MM.1S (cell line): ENCODE measurements at regions not wholly inside any gene's neighbourhood (a gene's known extent, or its start where the extent isn't known, plus 50 kb on each side); places are given as distances from the start of the nearest gene placed in this dataset.

Experiments
- DNase-seq: peaks from one replicate; pipeline ENCODE4 v3.0.0-alpha.2; 2015
- H2AFZ ChIP-seq: fragments of 300-600 bp; sonication (generic); 2 replicates; pipeline ENCODE4 v1.6.0; 2016; ENCODE audit warnings: antibody characterized with exemption, low read length
- H3F3A ChIP-seq: fragments of 300-600 bp; sonication (generic); 2 replicates; pipeline ENCODE4 v1.6.1; 2016; ENCODE audit warnings: mild to moderate bottlenecking, antibody characterized with exemption, low read length, moderate library complexity, mixed read lengths; ENCODE audit not compliant: insufficient read depth
- H3K27ac ChIP-seq: fragments of 300-600 bp; sonication (generic); 2 replicates; pipeline ENCODE4 v1.5.1; 2016; ENCODE audit warnings: mild to moderate bottlenecking, low read length
- H3K27me3 ChIP-seq: fragments of 300-600 bp; sonication (generic); replicated peaks from 2 replicates; pipeline ENCODE4 v1.6.0; 2016; ENCODE audit warnings: low read length; ENCODE audit not compliant: insufficient read depth
- H3K36me3 ChIP-seq: fragments of 300-600 bp; sonication (generic); replicated peaks from 2 replicates; pipeline ENCODE4 v1.6.1; 2016; ENCODE audit warnings: mild to moderate bottlenecking, low read length, mixed read lengths; ENCODE audit not compliant: insufficient read depth
- H3K4me1 ChIP-seq: fragments of 300-600 bp; sonication (generic); 2 replicates; pipeline ENCODE4 v1.6.1; 2016; ENCODE audit warnings: low read length, mixed read lengths
- H3K4me2 ChIP-seq: fragments of 300-600 bp; sonication (generic); 2 replicates; pipeline ENCODE4 v1.6.0; 2016; ENCODE audit warnings: low read depth, low read length
- H3K4me3 ChIP-seq: fragments of 300-600 bp; sonication (generic); 2 replicates; pipeline ENCODE4 v1.5.1; 2016; ENCODE audit warnings: low read length, mixed read lengths
- H3K79me2 ChIP-seq: fragments of 300-600 bp; sonication (generic); 2 replicates; pipeline ENCODE4 v1.6.1; 2016; ENCODE audit warnings: mixed run types, low read length, mixed read lengths
- H3K9ac ChIP-seq: fragments of 300-600 bp; sonication (generic); 2 replicates; pipeline ENCODE4 v1.6.1; 2016; ENCODE audit warnings: low read length, mixed read lengths
- H3K9me2 ChIP-seq: fragments of 300-600 bp; sonication (generic); replicated peaks from 2 replicates; pipeline ENCODE4 v1.6.1; 2016; ENCODE audit warnings: mild to moderate bottlenecking, low read length, mixed read lengths; ENCODE audit not compliant: insufficient read depth
- H3K9me3 ChIP-seq: fragments of 300-600 bp; sonication (generic); replicated peaks from 2 replicates; pipeline ENCODE4 v1.6.1; 2016; ENCODE audit warnings: mild to moderate bottlenecking, low read length, mixed read lengths; ENCODE audit not compliant: insufficient read depth
- H4K20me1 ChIP-seq: fragments of 300-600 bp; sonication (generic); 2 replicates; pipeline ENCODE4 v1.6.1; 2016; ENCODE audit warnings: mild to moderate bottlenecking, low read length, moderate library complexity, mixed read lengths; ENCODE audit not compliant: insufficient read depth
- CTCF ChIP-seq: fragments of 300-600 bp; sonication (generic); IDR thresholded peaks from 2 replicates; pipeline ENCODE4 v1.5.1; 2016; ENCODE audit warnings: antibody characterized with exemption, low read length, mixed read lengths
- EZH2 ChIP-seq: fragments of 300-600 bp; sonication (generic); optimal IDR thresholded peaks from 2 replicates; pipeline ENCODE3; 2017; ENCODE audit warnings: low read depth, mild to moderate bottlenecking, antibody characterized with exemption, low read length, mixed read lengths
- EZH2phosphoT487 ChIP-seq: fragments of 300-600 bp; sonication (generic); IDR thresholded peaks from 2 replicates; pipeline ENCODE4 v1.6.1; 2018; ENCODE audit warnings: antibody characterized with exemption, low read length

GRCh38 chr5:34550247-34550646, 105.9 kb upstream of the RAI14 start:
- TF ChIP-seq CTCF (no peak), EZH2 (no peak), EZH2phosphoT487 (no peak)

GRCh38 chr5:34550964-34551363, 105.2 kb upstream of the RAI14 start:
- DNase-seq = no peak
- no peak for TF ChIP-seq CTCF
- no peak for TF ChIP-seq EZH2
- no peaks in the 10 kb centered on the region for H3K27me3 ChIP-seq
- H2AFZ ChIP-seq = no peak overlapping the region
- no peak overlapping the region for H3K27ac ChIP-seq
- H3K9me3 ChIP-seq = no peaks in the 10 kb centered on the region
- H3K4me2 ChIP-seq = no peak overlapping the region
- no peak overlapping the region for H3K9ac ChIP-seq
- no peaks in the 10 kb centered on the region for H3K4me1 ChIP-seq
- H3K4me3 ChIP-seq = no peak overlapping the region
- H4K20me1 ChIP-seq = no peaks in the 10 kb centered on the region
- no peaks in the 10 kb centered on the region for H3K9me2 ChIP-seq
- H3K36me3 ChIP-seq = no peaks in the 10 kb centered on the region
- no peaks in the 10 kb centered on the region for H3F3A ChIP-seq
- no peaks in the 10 kb centered on the region for H3K79me2 ChIP-seq

More at GRCh38 chr5:34550247-34550646, 105.9 kb upstream of the RAI14 start:
- H3F3A ChIP-seq = no peaks in the 10 kb centered on the region
- H3K4me1 ChIP-seq = no peaks in the 10 kb centered on the region
- no peaks in the 10 kb centered on the region for H3K9me2 ChIP-seq
- H3K27me3 ChIP-seq = no peaks in the 10 kb centered on the region
- no peaks in the 10 kb centered on the region for H3K9me3 ChIP-seq
- no peak overlapping the region for H3K4me2 ChIP-seq
- no peaks in the 10 kb centered on the region for H3K79me2 ChIP-seq
- no peak overlapping the region for H3K9ac ChIP-seq
- no peak overlapping the region for H3K27ac ChIP-seq
- H2AFZ ChIP-seq = no peak overlapping the region
- H4K20me1 ChIP-seq = no peaks in the 10 kb centered on the region
- H3K36me3 ChIP-seq = no peaks in the 10 kb centered on the region
- H3K4me3 ChIP-seq = no peak overlapping the region
- DNase-seq = no peak

- no peaks in the 10 kb centered on the region for H3K27me3 ChIP-seq
- no peak overlapping the region for H3K4me3 ChIP-seq
- no peaks in the 10 kb centered on the region for H3K9me3 ChIP-seq
- H3K79me2 ChIP-seq = no peaks in the 10 kb centered on the region
- no peak overlapping the region for H3K27ac ChIP-seq
- no peaks in the 10 kb centered on the region for H3F3A ChIP-seq
- no peak overlapping the region for H3K4me2 ChIP-seq
- H2AFZ ChIP-seq = no peak overlapping the region
- no peak overlapping the region for H3K9ac ChIP-seq
- H3K36me3 ChIP-seq = no peaks in the 10 kb centered on the region
- H3K9me2 ChIP-seq = no peaks in the 10 kb centered on the region
- DNase-seq = no peak
- TF ChIP-seq CTCF (no peak), EZH2 (no peak), EZH2phosphoT487 (no peak)
- H3K4me1 ChIP-seq = no peaks in the 10 kb centered on the region
- H4K20me1 ChIP-seq = no peaks in the 10 kb centered on the region
These were observed 104.2 kb upstream of the RAI14 start for GRCh38 chr5:34551911-34552433.
